A549 (cell line): ENCODE measurements at regions not wholly inside any gene's neighbourhood (a gene's known extent, or its start where the extent isn't known, plus 50 kb on each side); places are given as distances from the start of the nearest gene placed in this dataset.
A peak's percentile ranks its signal among the peaks of the same experiment; 100 is the strongest.
"Not testable (repeated sequence)": the region's sequence is repeated elsewhere in the genome, so short reads cannot be mapped to it uniquely, and the experiment has no call there.

Experiments used
- ATAC-seq, 2 experiments: fragments of 200-7000 bp in 1 of 2; fragments of >200 bp in 1 of 2; cut with Nextera tagmentation in 1 of 2; cut with Tn5 transposase in 1 of 2; 3 replicates each; pipeline versions ENCODE4 v1.8.0 to v1.9.1; 2018 to 2020; ENCODE audit warnings: mild to moderate bottlenecking in 1 of 2, moderate library complexity in 1 of 2
- CTCF ChIA-PET: fragments of 300-600 bp; sonication (Branson Sonifier 250); formaldehyde crosslinking; extraction: SDS; loops from one replicate; lab custom pipeline; 2021; ENCODE audit warnings: antibody characterized with exemption, inconsistent platforms; lab: Yijun Ruan, JAX
- POLR2A ChIA-PET: fragments of 350-600 bp; formaldehyde crosslinking; extraction: SDS; loops from one replicate; lab custom pipeline; 2021; ENCODE audit warnings: antibody characterized with exemption, inconsistent platforms; lab: Yijun Ruan, JAX
- DNase-seq, 2 experiments: peaks; one replicate each; pipeline versions ENCODE4 v3.0.0 to v3.0.0-alpha.2; 2011 to 2016; ENCODE audit warnings: low read depth in 1 of 2, low spot score in 1 of 2
- FAIRE-seq: peaks from 2 replicates; lab custom pipeline; 2011; peaks lifted over from hg19 to GRCh38; lab: Jason Lieb, UNC
- H3K27ac ChIP-seq, 2 experiments: fragments of >200 bp; sonication (Bioruptor Twin); formaldehyde crosslinking; 3 replicates each; pipeline ENCODE4 v1.5.1; 2016 to 2017
- H3K4me1 ChIP-seq: fragments of >200 bp; sonication (Bioruptor Twin); formaldehyde crosslinking; 3 replicates; pipeline ENCODE4 v1.6.1; 2016
- H3K4me2 ChIP-seq: fragments of >200 bp; sonication (Bioruptor Twin); formaldehyde crosslinking; 3 replicates; pipeline ENCODE4 v1.6.1; 2016
- H3K4me3 ChIP-seq: fragments of >200 bp; sonication (Bioruptor Twin); formaldehyde crosslinking; 3 replicates; pipeline ENCODE4 v1.5.1; 2016
- H3K9me3 ChIP-seq: fragments of >200 bp; sonication (Bioruptor Twin); formaldehyde crosslinking; 3 replicates; pipeline ENCODE4 v1.6.1; 2016
- CEBPB ChIP-seq, 2 experiments: fragments of >200 bp in 1 of 2; sonication (Bioruptor Twin) in 1 of 2; formaldehyde crosslinking in 1 of 2; IDR thresholded peaks; 2 replicates each; pipeline ENCODE4 v1.6.1; 2012 to 2016
- FOSL2 ChIP-seq, 2 experiments: fragments of 450-650 bp in 1 of 2; fragments of >200 bp in 1 of 2; sonication (Bioruptor Twin) in 1 of 2; formaldehyde crosslinking; IDR thresholded peaks; 2 replicates each; pipeline versions ENCODE4 v1.5.0 to v1.6.1; 2016 to 2020; ENCODE audit warnings: mild to moderate bottlenecking in 1 of 2, moderate library complexity in 1 of 2
- HES2 ChIP-seq: fragments of >200 bp; sonication (Bioruptor Twin); formaldehyde crosslinking; IDR thresholded peaks from 2 replicates; pipeline ENCODE4 v1.6.1; 2016
- KDM1A ChIP-seq: fragments of 200-600 bp; sonication (generic); IDR thresholded peaks from 2 replicates; pipeline ENCODE4 v1.6.1; 2016; ENCODE audit warnings: low read depth, mild to moderate bottlenecking
- KDM5A ChIP-seq: fragments of 200-600 bp; sonication (generic); IDR thresholded peaks from 2 replicates; pipeline ENCODE4 v1.6.1; 2016; ENCODE audit warnings: antibody characterized with exemption, mild to moderate bottlenecking
- MAFK ChIP-seq: fragments of 450-650 bp; IDR thresholded peaks from 2 replicates; pipeline ENCODE4 v1.6.1; 2014; ENCODE audit not compliant: partially characterized antibody
- POLR2AphosphoS2 ChIP-seq: conservative IDR thresholded peaks from 2 replicates; pipeline ENCODE4 v1.6.1; 2012; ENCODE audit warnings: low read length, improper control_type of control experiment, inconsistent platforms
- RAD21 ChIP-seq, 2 experiments: fragments of >200 bp in 1 of 2; sonication (Bioruptor Twin) in 1 of 2; formaldehyde crosslinking in 1 of 2; IDR thresholded peaks in 1 of 2; conservative IDR thresholded peaks in 1 of 2; 2 replicates in 1 of 2; 3 replicates in 1 of 2; pipeline ENCODE4 v1.6.1; 2012 to 2018; ENCODE audit warnings: inconsistent platforms in 1 of 2
- RARB ChIP-seq: fragments of 250-450 bp; sonication (Bioruptor Pico); IDR thresholded peaks from 2 replicates; pipeline ENCODE4 v1.8.0; 2021; ENCODE audit warnings: mild to moderate bottlenecking, moderate library complexity
- ZFP36 ChIP-seq: fragments of 450-650 bp; IDR thresholded peaks from 2 replicates; pipeline ENCODE4 v1.6.1; 2014; ENCODE audit warnings: borderline replicate concordance; ENCODE audit not compliant: partially characterized antibody
- WGBS: methylation state at CpG from one replicate; pipeline ENCODE4 v1.1.6; 2017; ENCODE audit errors: missing lambda C conversion rate; 5-methylcytosine and 5-hydroxymethylcytosine counted together
- TF ChIP-seq, protein P1 (sequence below): fragments of 200-600 bp; sonication (generic); IDR thresholded peaks from 2 replicates; pipeline ENCODE4 v1.6.1; 2016; ENCODE audit warnings: antibody characterized with exemption, mild to moderate bottlenecking, moderate library complexity

GRCh38 chr7:97305589-97305988 is 188.1 kb downstream of the SDHAF3 start (continued):
- TF ChIP-seq, protein P1, sequence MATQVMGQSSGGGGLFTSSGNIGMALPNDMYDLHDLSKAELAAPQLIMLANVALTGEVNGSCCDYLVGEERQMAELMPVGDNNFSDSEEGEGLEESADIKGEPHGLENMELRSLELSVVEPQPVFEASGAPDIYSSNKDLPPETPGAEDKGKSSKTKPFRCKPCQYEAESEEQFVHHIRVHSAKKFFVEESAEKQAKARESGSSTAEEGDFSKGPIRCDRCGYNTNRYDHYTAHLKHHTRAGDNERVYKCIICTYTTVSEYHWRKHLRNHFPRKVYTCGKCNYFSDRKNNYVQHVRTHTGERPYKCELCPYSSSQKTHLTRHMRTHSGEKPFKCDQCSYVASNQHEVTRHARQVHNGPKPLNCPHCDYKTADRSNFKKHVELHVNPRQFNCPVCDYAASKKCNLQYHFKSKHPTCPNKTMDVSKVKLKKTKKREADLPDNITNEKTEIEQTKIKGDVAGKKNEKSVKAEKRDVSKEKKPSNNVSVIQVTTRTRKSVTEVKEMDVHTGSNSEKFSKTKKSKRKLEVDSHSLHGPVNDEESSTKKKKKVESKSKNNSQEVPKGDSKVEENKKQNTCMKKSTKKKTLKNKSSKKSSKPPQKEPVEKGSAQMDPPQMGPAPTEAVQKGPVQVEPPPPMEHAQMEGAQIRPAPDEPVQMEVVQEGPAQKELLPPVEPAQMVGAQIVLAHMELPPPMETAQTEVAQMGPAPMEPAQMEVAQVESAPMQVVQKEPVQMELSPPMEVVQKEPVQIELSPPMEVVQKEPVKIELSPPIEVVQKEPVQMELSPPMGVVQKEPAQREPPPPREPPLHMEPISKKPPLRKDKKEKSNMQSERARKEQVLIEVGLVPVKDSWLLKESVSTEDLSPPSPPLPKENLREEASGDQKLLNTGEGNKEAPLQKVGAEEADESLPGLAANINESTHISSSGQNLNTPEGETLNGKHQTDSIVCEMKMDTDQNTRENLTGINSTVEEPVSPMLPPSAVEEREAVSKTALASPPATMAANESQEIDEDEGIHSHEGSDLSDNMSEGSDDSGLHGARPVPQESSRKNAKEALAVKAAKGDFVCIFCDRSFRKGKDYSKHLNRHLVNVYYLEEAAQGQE = no peak
- TF ChIP-seq MAFK = no peak

DNA sequence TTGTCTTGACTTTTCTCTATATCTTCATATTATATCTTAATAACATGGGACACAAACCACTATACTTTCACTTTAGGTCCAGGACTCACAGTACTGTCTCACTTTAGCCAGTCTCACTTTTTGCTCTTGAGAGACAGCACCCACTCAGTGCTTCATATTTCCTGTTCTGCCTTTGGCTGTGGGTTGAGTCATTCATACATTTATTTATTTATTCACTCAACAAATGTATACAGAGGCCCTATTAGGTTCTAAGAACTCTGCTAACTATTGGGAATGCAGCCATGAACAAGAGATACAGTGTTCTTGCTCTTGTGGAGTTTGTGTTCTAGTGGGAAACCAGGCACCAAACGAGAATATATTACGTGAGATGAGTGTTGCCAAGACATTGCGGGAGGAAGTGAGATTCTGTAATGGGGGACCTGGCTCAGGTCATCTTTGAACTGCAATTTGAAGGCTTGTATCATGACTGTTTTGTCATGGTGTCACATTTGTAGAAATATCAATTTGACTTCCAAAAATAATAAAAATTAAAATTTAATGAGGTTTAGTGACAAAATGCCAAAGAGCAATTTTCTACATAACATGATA is 190.1 kb downstream of the SDHAF3 start:
- Histone ChIP-seq H3K27ac (no peak overlapping the region), H3K4me2 (no peak overlapping the region), H3K9me3 (no peaks in the 10 kb centered on the region), H3K4me3 (no peak overlapping the region), H3K4me1 (no peaks in the 10 kb centered on the region)
- no peak for FAIRE-seq
- whole genome bisulfite sequencing = 8% methylated on average over 3 of the region's 3 CpGs
- no peak for DNase-seq
- no peak for TF ChIP-seq POLR2AphosphoS2
- no peak for TF ChIP-seq ZFP36
- TF ChIP-seq, all 56 proteins: peak for 0
- no peak for ATAC-seq
- POLR2A ChIA-PET = no interaction called here
- CTCF ChIA-PET = interaction anchor here (1.0 kb wide), 1 partner anchor 21 kb away, joined by 4 read pairs; no protein-coding TSS in a partner anchor

- H3K4me3 ChIP-seq = no peak overlapping the region
- CTCF ChIA-PET = no interaction called here
- TF ChIP-seq RARB (CRISPR knock-in tag) (no peak), FOSL2 (IDR thresholded peaks at IDR 0.05) (no peak), FOSL2 (CRISPR knock-in tag; IDR thresholded peaks at IDR 0.05) (no peak), POLR2AphosphoS2 (no peak), KDM5A (no peak), CEBPB (IDR thresholded peaks at IDR 0.05) (no peak)
- 11% methylated on average over 4 of the region's 4 CpGs for WGBS
- POLR2A ChIA-PET = no interaction called here
- no peaks in the 10 kb centered on the region for H3K9me3 ChIP-seq
- DNase-seq (no peak), FAIRE-seq (no peak), ATAC-seq (no peak)
- no peaks in the 10 kb centered on the region for H3K4me1 ChIP-seq
- H3K27ac ChIP-seq = no peak overlapping the region
- H3K4me2 ChIP-seq = no peak overlapping the region
Measured at GRCh38 chr7:97313900-97314299, 196.4 kb downstream of the SDHAF3 start.

DNA sequence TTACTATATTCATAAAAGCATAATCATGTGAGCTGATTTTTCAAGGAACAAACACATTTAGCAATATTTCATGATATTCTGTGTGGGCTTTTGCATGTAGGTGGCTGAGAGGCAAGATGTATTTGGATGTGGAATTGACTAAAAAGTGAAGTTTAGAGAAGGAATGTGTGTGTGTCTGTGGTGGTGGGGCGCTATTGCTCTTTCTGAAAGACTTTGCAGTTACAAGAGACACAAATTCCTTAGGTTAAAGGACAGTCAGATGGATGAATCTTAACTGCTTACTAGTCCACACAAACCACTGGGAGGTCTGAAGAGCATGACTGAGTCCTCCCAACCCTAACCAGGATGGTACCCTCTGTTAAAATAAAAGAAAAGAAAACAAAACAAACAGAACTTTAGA is 200.1 kb downstream of the SDHAF3 start:
- Histone ChIP-seq H3K4me3 (no peak overlapping the region), H3K4me2 (no peak overlapping the region), H3K9me3 (no peaks in the 10 kb centered on the region), H3K4me1 (no peaks in the 10 kb centered on the region), H3K27ac (no peak overlapping the region)
- ChIA-PET CTCF (interaction anchor here (1.4 kb wide), 1 partner anchor 8 kb away, joined by 3 read pairs; no protein-coding TSS in a partner anchor), POLR2A (no interaction called here)
- DNase-seq = peak in 1 of 2 experiments; percentile 9
- TF ChIP-seq KDM1A (no peak), HES2 (no peak), RAD21 (conservative IDR thresholded peaks at IDR 0.05 in 1 of 2, IDR thresholded peaks at IDR 0.05 in 1 of 2) (peak in 1 of 2 experiments; percentile 21; a peak in 2 of 5 replicates)
- no peak for ATAC-seq
- FAIRE-seq = no peak
- 0% methylated on average over 1 of the region's 1 CpG for WGBS

- H3K4me3 ChIP-seq, H3K4me2 ChIP-seq, H3K27ac ChIP-seq, POLR2A ChIA-PET, ATAC-seq, H3K9me3 ChIP-seq, FAIRE-seq, H3K4me1 ChIP-seq, DNase-seq, CTCF ChIA-PET: not testable (repeated sequence)
- 18% methylated on average over 9 of the region's 9 CpGs for WGBS
Measured at GRCh38 chr7:97329871-97330270, 212.4 kb downstream of the SDHAF3 start.
